Spleen (tissue), 7 donors: ENCODE measurements at regions not wholly inside any gene's neighbourhood (a gene's known extent, or its start where the extent isn't known, plus 50 kb on each side); places are given as distances from the start of the nearest gene placed in this dataset.

ENCODE experiments used
- POLR2AphosphoS5 ChIP-seq, 3 donors: sonication (generic); formaldehyde crosslinking; IDR thresholded peaks; one replicate each; pipeline ENCODE4 v1.5.1; 2017; ENCODE audit warnings: antibody characterized with exemption in 3 of 3
- TF ChIP-seq, protein P1 (sequence below), 11 experiments: fragments of 200-600 bp in 7 of 11; fragments of 450-650 bp in 4 of 11; sonication (generic) in 4 of 11; IDR thresholded peaks in 8 of 11; conservative IDR thresholded peaks in 3 of 11; 1 replicate in 7 of 11; 2 replicates in 4 of 11; pipeline versions ENCODE4 v1.4.0 to v1.8.0; 2016 to 2021; ENCODE audit warnings: antibody characterized with exemption in 11 of 11, inconsistent platforms in 4 of 11, mild to moderate bottlenecking in 1 of 11
- donor health status: DM: no; HTN: no; CAD: no; lungs with moderate emphysema.
- donor health status: DM: no; HTN: no; CAD: no.
- donor health status: DM: no; HTN: no; CAD: no.

DNA sequence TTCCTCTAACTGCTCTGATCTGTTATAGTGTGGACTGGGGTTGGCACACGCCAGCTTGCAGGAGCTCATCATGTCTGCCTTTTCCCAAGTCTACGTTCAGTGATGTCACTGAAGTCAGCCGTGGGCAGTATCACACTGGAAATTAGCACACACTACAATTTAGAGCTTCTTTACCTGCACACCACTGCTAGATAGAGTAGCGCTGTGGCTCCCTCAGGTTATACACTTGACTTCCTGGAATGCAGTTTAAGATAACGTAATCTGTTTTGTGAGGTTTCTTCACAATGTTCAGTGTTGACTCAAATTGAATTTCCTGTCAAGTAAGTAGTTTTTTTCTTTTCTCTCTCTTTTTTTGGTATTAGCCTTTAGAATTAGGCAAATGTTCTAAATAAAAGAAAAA lies 487.2 kb downstream of the DCDC2C start:
- TF ChIP-seq, protein P1, sequence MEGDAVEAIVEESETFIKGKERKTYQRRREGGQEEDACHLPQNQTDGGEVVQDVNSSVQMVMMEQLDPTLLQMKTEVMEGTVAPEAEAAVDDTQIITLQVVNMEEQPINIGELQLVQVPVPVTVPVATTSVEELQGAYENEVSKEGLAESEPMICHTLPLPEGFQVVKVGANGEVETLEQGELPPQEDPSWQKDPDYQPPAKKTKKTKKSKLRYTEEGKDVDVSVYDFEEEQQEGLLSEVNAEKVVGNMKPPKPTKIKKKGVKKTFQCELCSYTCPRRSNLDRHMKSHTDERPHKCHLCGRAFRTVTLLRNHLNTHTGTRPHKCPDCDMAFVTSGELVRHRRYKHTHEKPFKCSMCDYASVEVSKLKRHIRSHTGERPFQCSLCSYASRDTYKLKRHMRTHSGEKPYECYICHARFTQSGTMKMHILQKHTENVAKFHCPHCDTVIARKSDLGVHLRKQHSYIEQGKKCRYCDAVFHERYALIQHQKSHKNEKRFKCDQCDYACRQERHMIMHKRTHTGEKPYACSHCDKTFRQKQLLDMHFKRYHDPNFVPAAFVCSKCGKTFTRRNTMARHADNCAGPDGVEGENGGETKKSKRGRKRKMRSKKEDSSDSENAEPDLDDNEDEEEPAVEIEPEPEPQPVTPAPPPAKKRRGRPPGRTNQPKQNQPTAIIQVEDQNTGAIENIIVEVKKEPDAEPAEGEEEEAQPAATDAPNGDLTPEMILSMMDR (IDR thresholded peaks at IDR 0.05 in 8 of 11, conservative IDR thresholded peaks at IDR 0.05 in 3 of 11), result no peak
- no peak for TF ChIP-seq POLR2AphosphoS5 (IDR thresholded peaks at IDR 0.05)
